GM23338 (cell line): ENCODE measurements at regions not wholly inside any gene's neighbourhood (a gene's known extent, or its start where the extent isn't known, plus 50 kb on each side); places are given as distances from the start of the nearest gene placed in this dataset.

Source experiments
- ATAC-seq: fragments of 200-7000 bp; cut with Tn5 transposase; 3 replicates; pipeline ENCODE4 v1.9.1; 2020
- DNase-seq: peaks from one replicate; pipeline ENCODE4 v3.0.0-alpha.2; 2015; ENCODE audit warnings: low spot score
- H2AFZ ChIP-seq: fragments of 200-600 bp; sonication (generic); 2 replicates; pipeline ENCODE4 v1.8.0; 2016; ENCODE audit warnings: antibody characterized with exemption, mild to moderate bottlenecking, moderate library complexity
- H3F3A ChIP-seq: fragments of 200-600 bp; sonication (generic); replicated peaks from 2 replicates; pipeline ENCODE4 v1.8.0; 2017; ENCODE audit warnings: antibody characterized with exemption, mixed run types, low read depth
- H3K27ac ChIP-seq: fragments of 200-600 bp; sonication (generic); 2 replicates; pipeline ENCODE4 v1.6.1; 2016; ENCODE audit warnings: low read depth
- H3K27me3 ChIP-seq: fragments of 200-600 bp; sonication (generic); 2 replicates; pipeline ENCODE4 v1.8.0; 2016; ENCODE audit warnings: mild to moderate bottlenecking, mixed run types, moderate library complexity; ENCODE audit not compliant: insufficient read depth
- H3K36me3 ChIP-seq: fragments of 200-600 bp; sonication (generic); 2 replicates; pipeline ENCODE4 v1.8.0; 2016; ENCODE audit warnings: mild to moderate bottlenecking; ENCODE audit not compliant: insufficient read depth
- H3K4me1 ChIP-seq: fragments of 200-600 bp; sonication (generic); 2 replicates; pipeline ENCODE4 v1.8.0; 2016; ENCODE audit warnings: mild to moderate bottlenecking, moderate library complexity; ENCODE audit not compliant: insufficient read depth
- H3K4me2 ChIP-seq: fragments of 200-600 bp; sonication (generic); 2 replicates; pipeline ENCODE4 v1.7.1; 2017; ENCODE audit warnings: mixed run types
- H3K4me3 ChIP-seq: fragments of 200-600 bp; sonication (generic); 2 replicates; pipeline ENCODE4 v1.6.1; 2016; ENCODE audit warnings: mixed run types
- H3K79me2 ChIP-seq: fragments of 200-600 bp; sonication (generic); replicated peaks from 2 replicates; pipeline ENCODE4 v1.8.0; 2017; ENCODE audit warnings: mild to moderate bottlenecking; ENCODE audit not compliant: insufficient read depth
- H3K9me2 ChIP-seq: fragments of 200-600 bp; sonication (generic); 2 replicates; pipeline ENCODE4 v1.8.0; 2017; ENCODE audit not compliant: insufficient read depth
- H4K20me1 ChIP-seq: fragments of 200-600 bp; sonication (generic); replicated peaks from 2 replicates; pipeline ENCODE4 v1.8.0; 2017; ENCODE audit warnings: mild to moderate bottlenecking; ENCODE audit not compliant: insufficient read depth
- H3K27ac Mint-ChIP-seq: 2 replicates; pipeline ENCODE4 v1.8.0; 2020; ENCODE audit warnings: inconsistent platforms, mild to moderate bottlenecking, moderate library complexity, mixed read lengths
- H3K27me3 Mint-ChIP-seq: 3 replicates; pipeline ENCODE4 v1.8.0; 2022; ENCODE audit warnings: low read depth, mild to moderate bottlenecking, moderate library complexity, mixed read lengths, inconsistent platforms; ENCODE audit not compliant: insufficient read depth, poor library complexity
- H3K36me3 Mint-ChIP-seq: 3 replicates; pipeline ENCODE4 v1.8.0; 2021; ENCODE audit warnings: low read depth, mild to moderate bottlenecking, inconsistent platforms, moderate library complexity, mixed read lengths
- H3K4me1 Mint-ChIP-seq: 3 replicates; pipeline ENCODE4 v1.8.0; 2020; ENCODE audit warnings: mild to moderate bottlenecking, inconsistent platforms, mixed read lengths
- H3K4me3 Mint-ChIP-seq: 3 replicates; pipeline ENCODE4 v1.8.0; 2021; ENCODE audit warnings: moderate library complexity, mild to moderate bottlenecking, inconsistent platforms, mixed read lengths
- H3K9me3 Mint-ChIP-seq: 3 replicates; pipeline ENCODE4 v1.8.0; 2020; ENCODE audit warnings: moderate library complexity, mild to moderate bottlenecking, inconsistent platforms, mixed read lengths
- CREB1 ChIP-seq: fragments of 250-450 bp; sonication (Bioruptor Pico); IDR thresholded peaks from 2 replicates; pipeline ENCODE4 v1.5.0; 2020; ENCODE audit warnings: low read depth, mild to moderate bottlenecking, moderate library complexity
- EZH2 ChIP-seq: fragments of 200-600 bp; sonication (generic); IDR thresholded peaks from one replicate; pipeline ENCODE4 v1.8.0; 2017; ENCODE audit warnings: antibody characterized with exemption, mild to moderate bottlenecking, low read depth; ENCODE audit not compliant: unreplicated experiment
- EZH2phosphoT487 ChIP-seq: fragments of 200-600 bp; sonication (generic); IDR thresholded peaks from one replicate; pipeline ENCODE4 v1.8.1; 2018; ENCODE audit warnings: antibody characterized with exemption; ENCODE audit not compliant: unreplicated experiment
- JUNB ChIP-seq: IDR thresholded peaks from one replicate; pipeline ENCODE4 v1.6.1; 2016; ENCODE audit warnings: antibody characterized with exemption; ENCODE audit not compliant: unreplicated experiment
- NANOG ChIP-seq: IDR thresholded peaks from 2 replicates; pipeline ENCODE4 v1.6.1; 2016; ENCODE audit warnings: antibody characterized with exemption, borderline replicate concordance
- POLR2AphosphoS5 ChIP-seq: IDR thresholded peaks from 2 replicates; pipeline ENCODE4 v1.6.1; 2016; ENCODE audit warnings: antibody characterized with exemption, low read depth
- STAT1 ChIP-seq: IDR thresholded peaks from one replicate; pipeline ENCODE4 v1.6.1; 2016; ENCODE audit warnings: antibody characterized with exemption; ENCODE audit not compliant: unreplicated experiment
- ZNF114 ChIP-seq: fragments of 250-450 bp; sonication (Bioruptor Pico); IDR thresholded peaks from 2 replicates; pipeline ENCODE4 v1.5.0; 2020; ENCODE audit warnings: mild to moderate bottlenecking, moderate library complexity
- ZNF331 ChIP-seq: fragments of 250-450 bp; sonication (Bioruptor Pico); IDR thresholded peaks from 2 replicates; pipeline ENCODE4 v1.5.0; 2020; ENCODE audit warnings: low read depth, mild to moderate bottlenecking, moderate library complexity
- TF ChIP-seq, protein P1 (sequence below): IDR thresholded peaks from 2 replicates; pipeline ENCODE4 v1.6.1; 2016; ENCODE audit warnings: antibody characterized with exemption
- TF ChIP-seq, protein P2 (sequence below): IDR thresholded peaks from one replicate; pipeline ENCODE4 v1.6.1; 2018; ENCODE audit warnings: antibody characterized with exemption; ENCODE audit not compliant: unreplicated experiment
- TF ChIP-seq, protein P3 (sequence below), 2 experiments: fragments of 200-600 bp in 1 of 2; sonication (generic) in 1 of 2; conservative IDR thresholded peaks; 2 replicates each; pipeline versions ENCODE4 v1.5.1 to v1.6.1; 2016 to 2017; ENCODE audit warnings: antibody characterized with exemption in 2 of 2, low read depth in 2 of 2, mild to moderate bottlenecking in 2 of 2, moderate library complexity in 1 of 2

DNA sequence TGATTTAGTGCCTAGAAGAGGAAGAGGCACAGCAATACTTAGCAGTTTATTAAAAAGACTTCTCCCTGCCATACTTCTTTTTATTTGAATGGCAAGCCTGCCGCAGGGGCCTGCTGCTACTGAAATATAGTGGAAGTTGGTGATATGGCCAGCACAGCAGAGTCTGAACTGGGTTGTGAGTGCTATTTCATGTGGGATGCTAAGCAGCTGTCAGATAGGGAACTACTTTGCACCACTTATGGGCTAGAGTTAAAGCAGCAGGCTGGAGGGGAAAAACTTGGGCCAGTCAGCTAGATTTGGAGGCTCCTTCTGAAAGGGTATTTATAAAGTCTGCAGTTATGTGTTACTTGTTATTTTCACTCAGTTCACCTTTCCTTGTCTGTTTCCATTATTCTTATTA, 299.0 kb upstream of the E2F7 start:
- ATAC-seq, result peak; percentile 36; the same call in 1 of the 3 replicates
- H3K4me3 ChIP-seq, result no peak overlapping the region
- H3K36me3 ChIP-seq, result no peaks in the 10 kb centered on the region
- no peaks in the 10 kb centered on the region for H4K20me1 ChIP-seq
- H3K36me3 Mint-ChIP-seq, result no peaks in the 10 kb centered on the region
- no peak overlapping the region for H3K4me2 ChIP-seq
- H3F3A ChIP-seq, result no peaks in the 10 kb centered on the region
- H3K4me3 Mint-ChIP-seq, result no peak overlapping the region
- no peaks in the 10 kb centered on the region for H3K79me2 ChIP-seq
- no peak for DNase-seq
- no peak overlapping the region for H2AFZ ChIP-seq
- H3K4me1 ChIP-seq, result peaks cover 28% of the 10 kb centered on the region
- no peaks in the 10 kb centered on the region for H3K27me3 ChIP-seq
- H3K4me1 Mint-ChIP-seq, result peaks cover 26% of the 10 kb centered on the region
- H3K27ac Mint-ChIP-seq, result no peak overlapping the region
- no peaks in the 10 kb centered on the region for H3K27me3 Mint-ChIP-seq
- no peaks in the 10 kb centered on the region; the same call in 2 of the 3 replicates for H3K9me3 Mint-ChIP-seq
- no peak overlapping the region for H3K27ac ChIP-seq
- TF ChIP-seq POLR2AphosphoS5, result no peak
- no peak for TF ChIP-seq CREB1
- H3K9me2 ChIP-seq, result no peaks in the 10 kb centered on the region

DNA sequence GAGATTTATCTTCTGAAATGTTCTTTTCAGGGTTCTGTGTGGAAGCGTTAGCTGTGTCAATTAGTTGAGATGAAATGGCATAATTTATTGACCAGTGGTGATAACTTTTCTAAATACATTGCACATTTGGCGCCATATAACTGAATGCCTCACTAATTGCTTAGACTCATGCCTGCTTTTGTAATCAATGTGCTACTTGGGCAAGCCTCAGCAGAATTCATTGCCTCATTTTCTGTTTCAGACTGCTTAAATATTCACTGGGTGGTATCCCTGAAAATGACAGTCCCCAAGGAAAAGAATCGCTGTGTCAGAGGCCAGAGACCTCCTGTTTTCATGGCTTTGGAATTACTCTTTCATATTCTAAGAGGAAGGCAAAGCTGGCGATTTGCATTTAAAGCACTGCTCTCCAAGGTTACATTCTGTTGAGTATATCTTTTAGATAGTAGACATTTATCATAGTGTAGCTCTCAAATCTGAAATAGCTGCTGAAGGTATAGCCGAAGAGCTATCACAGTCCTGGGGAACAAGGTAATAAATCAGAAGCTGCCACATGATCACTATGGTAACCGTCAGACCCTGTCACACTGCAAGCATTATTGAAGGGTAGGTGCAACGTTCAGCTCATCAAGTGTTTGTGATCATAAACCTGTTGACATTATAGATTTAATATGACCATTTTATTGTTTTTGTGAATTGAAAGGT, 297.3 kb upstream of the E2F7 start:
- H3K4me3 Mint-ChIP-seq, result no peak overlapping the region
- no peak; the same call in 1 of the 3 replicates for ATAC-seq
- TF ChIP-seq EZH2, result no peak
- TF ChIP-seq JUNB, result no peak
- no peak for TF ChIP-seq ZNF114 (CRISPR knock-in tag)
- no peak for TF ChIP-seq EZH2phosphoT487
- TF ChIP-seq, protein P1, sequence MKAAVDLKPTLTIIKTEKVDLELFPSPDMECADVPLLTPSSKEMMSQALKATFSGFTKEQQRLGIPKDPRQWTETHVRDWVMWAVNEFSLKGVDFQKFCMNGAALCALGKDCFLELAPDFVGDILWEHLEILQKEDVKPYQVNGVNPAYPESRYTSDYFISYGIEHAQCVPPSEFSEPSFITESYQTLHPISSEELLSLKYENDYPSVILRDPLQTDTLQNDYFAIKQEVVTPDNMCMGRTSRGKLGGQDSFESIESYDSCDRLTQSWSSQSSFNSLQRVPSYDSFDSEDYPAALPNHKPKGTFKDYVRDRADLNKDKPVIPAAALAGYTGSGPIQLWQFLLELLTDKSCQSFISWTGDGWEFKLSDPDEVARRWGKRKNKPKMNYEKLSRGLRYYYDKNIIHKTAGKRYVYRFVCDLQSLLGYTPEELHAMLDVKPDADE, result no peak
- no peak for TF ChIP-seq CREB1
- no peak for TF ChIP-seq STAT1
- TF ChIP-seq ZNF331 (CRISPR knock-in tag), result no peak
- no peak for TF ChIP-seq POLR2AphosphoS5
- TF ChIP-seq, protein P2, sequence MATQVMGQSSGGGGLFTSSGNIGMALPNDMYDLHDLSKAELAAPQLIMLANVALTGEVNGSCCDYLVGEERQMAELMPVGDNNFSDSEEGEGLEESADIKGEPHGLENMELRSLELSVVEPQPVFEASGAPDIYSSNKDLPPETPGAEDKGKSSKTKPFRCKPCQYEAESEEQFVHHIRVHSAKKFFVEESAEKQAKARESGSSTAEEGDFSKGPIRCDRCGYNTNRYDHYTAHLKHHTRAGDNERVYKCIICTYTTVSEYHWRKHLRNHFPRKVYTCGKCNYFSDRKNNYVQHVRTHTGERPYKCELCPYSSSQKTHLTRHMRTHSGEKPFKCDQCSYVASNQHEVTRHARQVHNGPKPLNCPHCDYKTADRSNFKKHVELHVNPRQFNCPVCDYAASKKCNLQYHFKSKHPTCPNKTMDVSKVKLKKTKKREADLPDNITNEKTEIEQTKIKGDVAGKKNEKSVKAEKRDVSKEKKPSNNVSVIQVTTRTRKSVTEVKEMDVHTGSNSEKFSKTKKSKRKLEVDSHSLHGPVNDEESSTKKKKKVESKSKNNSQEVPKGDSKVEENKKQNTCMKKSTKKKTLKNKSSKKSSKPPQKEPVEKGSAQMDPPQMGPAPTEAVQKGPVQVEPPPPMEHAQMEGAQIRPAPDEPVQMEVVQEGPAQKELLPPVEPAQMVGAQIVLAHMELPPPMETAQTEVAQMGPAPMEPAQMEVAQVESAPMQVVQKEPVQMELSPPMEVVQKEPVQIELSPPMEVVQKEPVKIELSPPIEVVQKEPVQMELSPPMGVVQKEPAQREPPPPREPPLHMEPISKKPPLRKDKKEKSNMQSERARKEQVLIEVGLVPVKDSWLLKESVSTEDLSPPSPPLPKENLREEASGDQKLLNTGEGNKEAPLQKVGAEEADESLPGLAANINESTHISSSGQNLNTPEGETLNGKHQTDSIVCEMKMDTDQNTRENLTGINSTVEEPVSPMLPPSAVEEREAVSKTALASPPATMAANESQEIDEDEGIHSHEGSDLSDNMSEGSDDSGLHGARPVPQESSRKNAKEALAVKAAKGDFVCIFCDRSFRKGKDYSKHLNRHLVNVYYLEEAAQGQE, result no peak
- no peak for TF ChIP-seq NANOG
- TF ChIP-seq, protein P3, sequence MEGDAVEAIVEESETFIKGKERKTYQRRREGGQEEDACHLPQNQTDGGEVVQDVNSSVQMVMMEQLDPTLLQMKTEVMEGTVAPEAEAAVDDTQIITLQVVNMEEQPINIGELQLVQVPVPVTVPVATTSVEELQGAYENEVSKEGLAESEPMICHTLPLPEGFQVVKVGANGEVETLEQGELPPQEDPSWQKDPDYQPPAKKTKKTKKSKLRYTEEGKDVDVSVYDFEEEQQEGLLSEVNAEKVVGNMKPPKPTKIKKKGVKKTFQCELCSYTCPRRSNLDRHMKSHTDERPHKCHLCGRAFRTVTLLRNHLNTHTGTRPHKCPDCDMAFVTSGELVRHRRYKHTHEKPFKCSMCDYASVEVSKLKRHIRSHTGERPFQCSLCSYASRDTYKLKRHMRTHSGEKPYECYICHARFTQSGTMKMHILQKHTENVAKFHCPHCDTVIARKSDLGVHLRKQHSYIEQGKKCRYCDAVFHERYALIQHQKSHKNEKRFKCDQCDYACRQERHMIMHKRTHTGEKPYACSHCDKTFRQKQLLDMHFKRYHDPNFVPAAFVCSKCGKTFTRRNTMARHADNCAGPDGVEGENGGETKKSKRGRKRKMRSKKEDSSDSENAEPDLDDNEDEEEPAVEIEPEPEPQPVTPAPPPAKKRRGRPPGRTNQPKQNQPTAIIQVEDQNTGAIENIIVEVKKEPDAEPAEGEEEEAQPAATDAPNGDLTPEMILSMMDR (conservative IDR thresholded peaks at IDR 0.05; ENCODE audit: low read depth in 2 of 2), result no peak

More for the DNA sequence above, 297.3 kb upstream of the E2F7 start:
- peak overlapping the region; percentile 29; the same call in 1 of the 2 replicates for H3K4me3 ChIP-seq
- no peaks in the 10 kb centered on the region for H3F3A ChIP-seq
- H3K27me3 ChIP-seq, result no peaks in the 10 kb centered on the region
- H4K20me1 ChIP-seq, result no peaks in the 10 kb centered on the region
- H3K79me2 ChIP-seq, result no peaks in the 10 kb centered on the region
- DNase-seq, result no peak
- no peaks in the 10 kb centered on the region for H3K36me3 ChIP-seq
- no peaks in the 10 kb centered on the region for H3K9me2 ChIP-seq
- peak overlapping the region; percentile 59 for H3K4me2 ChIP-seq
- Mint-ChIP-seq H3K27ac (no peak overlapping the region), H3K4me1 (peaks cover 26% of the 10 kb centered on the region), H3K36me3 (no peaks in the 10 kb centered on the region), H3K9me3 (no peaks in the 10 kb centered on the region; the same call in 2 of the 3 replicates), H3K27me3 (no peaks in the 10 kb centered on the region)
- H3K27ac ChIP-seq, result no peak overlapping the region
- H2AFZ ChIP-seq, result no peak overlapping the region
- peaks cover 28% of the 10 kb centered on the region for H3K4me1 ChIP-seq
